ENCODE measurements at regions not wholly inside any gene's neighbourhood (a gene's known extent, or its start where the extent isn't known, plus 50 kb on each side); places are given as distances from the start of the nearest gene placed in this dataset.
"Not testable (repeated sequence)": the region's sequence is repeated elsewhere in the genome, so short reads cannot be mapped to it uniquely, and the experiment has no call there.

DNA sequence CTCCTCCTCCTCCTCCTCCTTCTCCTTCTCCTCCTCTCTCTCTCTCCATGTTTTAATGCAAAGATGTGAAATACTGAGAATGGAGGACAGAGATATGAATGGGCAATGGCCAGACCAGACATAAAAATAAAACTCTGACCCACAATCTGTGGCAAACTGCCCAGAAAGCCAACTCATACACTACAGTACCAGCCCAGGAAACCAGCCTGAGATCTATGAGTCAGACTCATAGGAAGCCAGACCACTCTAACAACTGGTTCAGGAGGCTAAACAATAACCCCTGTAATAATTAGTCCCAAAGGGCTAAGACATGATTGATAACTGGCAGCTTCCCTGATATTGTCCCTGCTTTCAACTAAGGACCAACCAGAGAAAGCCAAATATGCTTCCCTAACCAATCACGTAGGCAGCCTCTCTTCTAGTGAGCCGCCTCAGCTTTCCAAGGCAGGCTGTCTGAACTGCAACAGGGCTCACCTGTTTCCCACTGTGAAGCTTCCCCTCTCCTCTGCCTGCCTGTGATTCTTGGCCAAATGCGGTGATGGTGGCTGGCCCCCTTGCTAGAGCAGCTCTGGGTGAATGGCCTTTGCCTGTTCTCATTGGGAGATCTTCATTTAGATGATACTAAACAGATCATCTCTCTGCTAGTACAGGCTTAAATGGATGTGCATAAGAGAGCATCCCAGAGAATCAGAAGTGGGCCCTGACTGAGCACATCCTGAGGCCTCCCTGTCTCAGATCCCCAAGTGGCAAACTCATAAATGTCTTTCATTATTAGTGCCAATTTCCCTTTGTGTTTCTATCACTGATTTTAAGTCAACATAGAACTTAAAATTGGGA lies 817.6 kb downstream of the TNS3 start:
- intact Hi-C loops (cut with micrococcal nuclease) = no loop called here

DNA sequence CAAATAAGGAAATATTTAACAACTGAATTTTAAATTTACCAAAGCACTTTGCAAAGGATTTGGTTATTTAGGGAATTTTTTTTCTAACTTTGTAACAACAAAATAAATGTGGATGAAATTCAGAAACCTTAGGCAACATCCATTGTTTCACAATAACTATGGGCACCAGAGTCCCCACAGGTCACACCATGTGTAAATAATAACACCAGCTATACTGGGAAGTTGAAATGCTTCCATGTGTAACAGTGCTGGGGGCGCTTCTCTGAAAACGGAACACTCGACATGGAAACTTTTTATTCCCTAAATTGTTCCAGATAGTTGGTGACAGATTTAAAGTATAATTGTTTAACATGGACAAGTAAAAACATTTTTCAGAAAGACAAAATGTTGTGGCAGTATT lies 818.6 kb downstream of the TNS3 start:
- intact Hi-C loops (cut with micrococcal nuclease) = no loop called here

DNA sequence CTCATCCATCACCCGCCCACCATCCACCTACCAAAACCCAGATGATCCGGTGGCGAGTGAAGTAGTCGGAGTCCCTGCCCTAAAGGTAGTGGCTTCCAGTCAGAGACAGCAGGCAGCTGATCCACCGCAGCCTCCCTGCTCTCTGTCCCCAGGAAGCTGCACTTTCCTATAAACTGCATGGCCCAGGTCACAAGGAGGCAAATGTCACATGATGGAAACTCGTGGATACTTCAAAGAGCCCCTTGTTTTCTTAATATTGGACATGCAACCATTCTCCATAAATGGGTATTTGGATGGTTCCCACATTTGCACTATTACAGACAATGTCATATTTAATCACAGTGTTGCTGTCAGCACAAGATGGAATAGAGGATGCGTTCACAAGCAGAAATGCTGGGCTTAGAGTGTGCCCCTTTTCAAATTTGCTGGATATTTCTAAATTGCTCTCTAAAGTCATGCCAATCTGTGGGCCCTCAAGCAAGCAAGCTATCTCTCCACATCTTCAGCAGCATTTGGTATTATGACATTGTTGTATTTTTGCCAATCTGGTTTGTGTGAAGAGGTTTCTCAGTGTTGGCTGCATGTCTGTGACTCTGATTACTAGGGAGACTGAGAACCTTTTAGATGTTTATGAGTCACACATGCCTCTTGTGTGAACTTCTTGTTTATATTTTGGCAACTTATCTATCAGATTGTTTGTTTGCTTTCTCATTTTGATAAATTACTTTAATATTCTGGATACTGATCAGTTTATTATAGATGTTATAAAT lies 822.0 kb downstream of the TNS3 start:
- intact Hi-C loops (cut with micrococcal nuclease) = no loop called here

DNA sequence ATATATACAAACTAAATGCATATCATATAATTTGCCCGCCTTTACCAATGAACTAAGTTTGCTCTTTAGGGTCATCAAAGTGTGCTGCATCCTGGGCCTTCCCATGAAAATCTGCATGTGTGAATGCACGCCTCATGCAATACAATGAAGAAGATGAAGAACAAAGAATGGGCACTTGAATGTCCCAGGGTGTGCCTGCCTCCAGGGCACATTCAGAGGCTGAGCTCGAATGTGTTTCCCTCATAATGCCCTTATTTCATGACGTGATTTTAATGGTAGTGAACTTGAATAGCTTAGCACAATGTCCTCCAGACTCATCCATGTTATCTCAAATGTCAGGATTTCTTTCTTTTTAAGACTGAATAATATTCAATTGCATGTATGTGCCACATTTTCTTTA lies 824.9 kb downstream of the TNS3 start:
- intact Hi-C loops (cut with micrococcal nuclease) = no loop called here

DNA sequence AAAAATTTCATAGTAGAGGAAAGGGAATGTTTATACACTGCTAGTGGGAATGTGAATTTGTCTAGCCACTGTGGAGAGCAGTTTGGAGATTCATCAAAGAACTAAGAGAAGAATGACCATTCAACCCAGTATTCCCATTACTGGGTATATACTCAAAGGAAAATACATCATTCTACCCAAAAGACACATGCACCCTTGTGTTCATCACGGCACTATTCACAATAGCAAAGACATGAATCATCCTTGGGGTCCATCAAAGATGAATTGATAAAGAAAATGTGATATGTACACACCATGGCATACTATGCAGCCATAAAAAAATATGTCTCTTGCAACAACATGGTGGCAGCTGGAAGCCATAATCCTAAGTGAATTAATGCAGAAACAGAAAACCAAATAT lies 825.7 kb downstream of the TNS3 start:
- intact Hi-C loops (cut with micrococcal nuclease) = no loop called here

DNA sequence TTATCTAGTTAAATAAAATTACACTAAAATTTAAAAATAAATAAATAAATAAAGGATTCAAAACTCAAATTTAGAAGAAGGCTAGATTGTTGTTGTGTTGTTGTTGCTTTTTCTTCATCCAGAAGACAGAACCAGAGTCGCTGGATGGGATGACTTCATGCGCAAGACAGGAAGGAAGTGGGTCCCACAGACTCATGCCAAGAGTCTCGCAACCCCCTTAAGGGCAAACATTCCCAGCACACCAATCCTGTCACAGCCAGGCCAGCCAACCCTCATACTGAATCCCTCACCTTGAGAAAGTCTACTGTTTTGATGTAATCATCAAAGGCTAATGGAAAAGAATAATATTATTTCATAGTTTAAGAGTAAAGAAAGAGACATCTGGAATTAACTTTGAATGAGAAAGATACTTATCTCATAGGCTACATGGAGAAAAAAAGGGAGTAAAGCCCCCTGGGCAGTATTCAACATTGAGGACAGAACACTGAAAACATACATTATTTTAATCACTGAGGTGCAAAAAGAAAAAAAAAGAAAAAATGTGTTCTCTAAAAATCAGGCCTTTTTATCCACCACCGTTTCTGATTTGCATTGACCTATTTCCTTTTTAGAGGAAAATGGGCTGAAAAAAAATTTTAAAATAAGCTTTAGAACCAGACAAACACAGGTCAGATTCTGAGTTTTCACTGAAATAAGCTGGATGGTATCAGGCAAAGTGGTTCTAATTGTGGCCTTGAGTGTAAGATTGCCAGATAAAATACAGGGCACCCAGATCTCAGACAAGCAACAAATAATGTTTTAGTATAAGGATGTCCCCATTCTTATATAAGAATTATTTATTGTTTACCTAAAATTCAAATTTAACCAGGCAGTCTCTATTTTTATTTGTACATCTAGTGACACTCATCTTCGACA lies 826.5 kb downstream of the TNS3 start:
- intact Hi-C loops (cut with micrococcal nuclease) = no loop called here

DNA sequence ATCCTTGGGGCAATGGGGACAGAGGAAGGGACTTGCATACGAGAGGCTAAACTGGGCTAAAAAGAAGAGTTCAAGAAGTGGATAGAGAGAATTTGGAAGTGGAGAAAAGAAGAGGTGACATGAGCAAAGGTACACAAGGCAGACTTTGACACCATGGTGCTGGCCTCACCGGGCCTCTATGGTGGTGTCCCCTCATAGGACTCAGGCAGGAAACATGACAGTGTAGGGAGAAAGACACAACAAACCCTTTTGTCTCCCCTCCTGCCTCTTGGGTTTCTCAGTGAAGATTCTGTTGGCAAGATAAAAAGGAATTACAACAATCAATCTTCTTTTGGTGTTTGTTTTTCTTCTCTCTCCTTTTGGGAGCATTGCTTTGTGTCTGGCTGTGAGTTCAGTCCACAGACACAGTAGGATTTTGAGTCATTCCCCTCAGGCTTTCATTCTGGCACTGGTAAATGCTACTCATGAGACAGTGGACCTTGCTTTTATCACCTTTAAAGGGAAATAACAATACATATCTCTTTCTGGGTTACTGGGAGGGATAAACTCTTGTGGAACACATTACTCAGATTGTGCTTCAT lies 827.7 kb downstream of the TNS3 start:
- intact Hi-C loops (cut with micrococcal nuclease) = no loop called here

DNA sequence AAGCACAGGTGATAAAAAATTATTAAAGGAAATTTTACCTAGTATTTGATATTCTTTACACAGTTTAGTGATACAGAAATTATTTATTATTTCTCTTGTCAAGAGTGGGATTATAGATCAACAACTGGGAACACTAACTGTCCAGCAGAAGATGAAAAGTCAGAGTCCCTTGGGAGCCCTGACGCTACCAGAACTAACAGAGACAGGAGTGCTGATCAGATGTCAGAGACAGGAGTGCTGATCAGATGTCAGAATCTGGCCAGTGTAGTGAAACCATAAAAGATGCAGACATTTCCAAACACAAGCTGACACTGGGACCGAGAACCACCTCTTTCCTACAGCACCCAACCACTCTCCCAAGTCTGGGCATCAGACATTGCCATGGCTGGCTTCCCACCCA lies 828.2 kb downstream of the TNS3 start:
- intact Hi-C loops (cut with micrococcal nuclease) = no loop called here

DNA sequence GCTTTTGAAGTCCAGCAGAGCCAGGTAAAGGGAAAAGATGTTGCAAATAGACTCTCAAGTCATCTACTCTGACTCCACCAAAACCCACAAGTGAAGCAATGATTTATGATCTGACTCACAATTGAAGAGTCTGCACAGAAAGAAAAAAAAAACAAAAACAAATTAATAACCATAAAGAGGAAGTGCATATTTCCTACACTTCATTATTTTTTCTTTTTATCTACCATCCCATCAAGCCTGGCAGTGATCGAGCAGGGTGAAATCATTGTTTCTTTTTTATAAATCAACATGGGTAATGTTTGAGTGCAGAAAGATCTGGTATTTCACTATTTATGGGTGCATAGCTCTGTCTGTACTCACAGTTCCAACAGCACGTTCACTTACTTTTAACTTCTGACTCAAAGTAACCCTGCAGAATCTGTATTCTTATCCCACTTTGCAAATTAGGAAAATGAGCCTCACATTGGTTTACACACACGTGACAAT lies 829.0 kb downstream of the TNS3 start:
- intact Hi-C loops (cut with micrococcal nuclease) = no loop called here

DNA sequence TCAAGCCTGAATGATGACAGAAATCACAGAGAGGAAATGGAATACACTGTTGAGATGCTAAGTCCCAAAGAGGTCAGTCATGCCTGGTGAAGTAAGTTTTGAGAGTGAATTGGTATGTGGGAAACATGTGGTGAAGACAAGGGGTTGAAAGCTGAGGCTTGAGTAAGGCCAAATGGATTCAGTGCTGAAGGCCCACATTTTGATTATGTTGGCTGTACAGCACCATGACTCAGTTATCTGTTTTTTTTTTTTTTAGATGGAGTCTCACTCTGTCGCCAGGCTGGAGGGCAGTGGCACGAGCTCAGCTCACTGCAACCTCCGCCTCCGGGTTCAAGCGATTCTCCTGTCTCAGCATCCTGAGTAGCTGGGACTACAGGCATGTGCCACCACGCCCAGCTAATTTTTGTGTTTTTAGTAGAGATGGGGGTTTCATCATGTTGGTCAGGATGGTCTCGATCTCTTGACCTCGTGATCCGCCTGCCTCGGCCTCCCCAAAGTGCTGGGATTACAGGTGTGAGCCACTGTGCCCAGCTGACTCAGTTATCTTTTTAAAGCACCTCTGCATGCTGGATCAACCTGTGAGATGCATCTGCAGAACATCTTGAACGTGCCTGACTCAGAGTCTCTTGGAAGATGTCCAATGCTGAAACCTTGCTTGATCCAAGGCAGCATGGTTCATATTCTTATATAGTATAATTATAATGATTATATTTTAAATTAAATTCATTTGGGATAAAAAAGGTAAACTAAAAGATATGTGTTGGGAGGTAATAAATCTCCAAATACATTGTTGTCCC lies 829.8 kb downstream of the TNS3 start:
- intact Hi-C loops (cut with micrococcal nuclease) = not testable (repeated sequence)

DNA sequence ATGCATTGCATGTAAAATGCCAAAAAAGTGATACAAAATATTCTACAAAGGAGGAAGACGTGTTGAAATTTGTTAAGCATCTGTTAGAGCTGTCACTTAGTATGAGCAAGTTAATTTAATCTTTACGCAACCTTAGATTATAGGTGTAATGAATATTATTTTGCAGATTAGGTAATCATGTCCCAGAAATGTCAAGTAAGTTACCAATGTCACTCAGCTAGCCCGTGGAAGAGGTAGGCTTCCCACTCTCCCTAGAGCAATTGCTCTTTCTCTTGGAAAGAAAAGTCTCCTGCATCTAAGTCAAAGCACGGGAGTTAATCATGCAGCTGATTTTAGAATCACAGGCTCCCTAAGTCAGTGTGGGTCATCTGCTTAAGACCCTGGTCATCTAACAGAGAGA lies 830.4 kb upstream of the IGFBP3 start:
- intact Hi-C loops (cut with micrococcal nuclease) = no loop called here

DNA sequence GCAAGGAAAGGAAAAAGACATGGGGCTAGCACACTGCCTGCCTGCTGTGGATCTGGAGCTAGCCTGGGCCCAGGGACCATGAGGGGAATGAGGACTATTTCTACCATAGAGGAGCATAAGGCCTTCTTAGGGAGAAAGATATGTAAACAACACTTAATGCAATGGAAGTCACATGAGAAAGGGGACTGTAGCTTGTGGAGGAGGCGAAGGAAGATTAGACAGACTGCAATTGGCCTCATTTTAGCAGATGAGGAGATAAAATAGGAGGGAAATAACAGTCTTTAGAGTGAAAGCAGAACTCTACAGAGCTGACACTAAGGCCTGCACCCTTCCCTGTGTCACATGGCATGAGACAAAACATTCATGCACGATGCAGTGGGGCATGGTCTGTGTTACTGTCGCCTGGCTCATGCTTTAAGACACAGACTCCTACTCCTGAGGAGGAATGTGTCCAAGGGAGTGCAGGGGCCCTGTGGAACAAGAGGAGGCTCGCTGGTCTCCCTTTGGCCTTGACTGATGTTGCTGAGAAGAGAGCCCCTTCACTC lies 829.3 kb upstream of the IGFBP3 start:
- intact Hi-C loops (cut with micrococcal nuclease) = no loop called here

DNA sequence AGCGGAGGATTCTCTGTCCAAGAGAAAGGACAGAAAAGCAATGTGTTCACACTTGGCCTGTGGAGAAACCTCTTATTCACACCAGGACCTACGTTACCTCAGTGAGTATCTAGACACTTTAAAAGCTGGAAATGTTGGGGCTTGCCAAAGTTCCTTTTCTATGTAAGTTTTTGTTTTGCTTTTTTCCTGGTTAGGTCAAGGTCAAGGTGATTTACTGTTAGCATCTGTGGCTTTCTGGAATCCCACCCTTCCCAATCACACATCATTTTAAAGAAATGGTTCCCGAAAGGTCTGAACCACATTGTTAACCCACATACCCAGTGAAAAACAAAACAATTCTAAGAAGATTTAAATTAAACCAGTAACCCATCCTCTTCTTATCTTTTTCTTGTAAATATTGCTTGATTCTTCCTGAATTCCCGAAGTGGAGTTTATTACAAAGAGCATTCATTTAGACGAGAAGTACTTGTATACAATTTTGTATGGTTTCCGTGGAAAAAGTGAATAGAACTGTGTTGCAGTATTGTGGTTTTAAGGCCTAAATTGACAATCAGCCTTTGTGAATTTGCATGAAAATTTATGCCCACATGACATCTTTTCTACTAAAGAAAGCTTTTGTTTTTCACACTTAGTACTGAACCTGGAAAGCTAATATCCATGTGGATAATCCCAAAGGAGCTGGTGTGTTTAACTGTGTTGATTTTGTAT lies 827.0 kb upstream of the IGFBP3 start:
- intact Hi-C loops (cut with micrococcal nuclease) = no loop called here

DNA sequence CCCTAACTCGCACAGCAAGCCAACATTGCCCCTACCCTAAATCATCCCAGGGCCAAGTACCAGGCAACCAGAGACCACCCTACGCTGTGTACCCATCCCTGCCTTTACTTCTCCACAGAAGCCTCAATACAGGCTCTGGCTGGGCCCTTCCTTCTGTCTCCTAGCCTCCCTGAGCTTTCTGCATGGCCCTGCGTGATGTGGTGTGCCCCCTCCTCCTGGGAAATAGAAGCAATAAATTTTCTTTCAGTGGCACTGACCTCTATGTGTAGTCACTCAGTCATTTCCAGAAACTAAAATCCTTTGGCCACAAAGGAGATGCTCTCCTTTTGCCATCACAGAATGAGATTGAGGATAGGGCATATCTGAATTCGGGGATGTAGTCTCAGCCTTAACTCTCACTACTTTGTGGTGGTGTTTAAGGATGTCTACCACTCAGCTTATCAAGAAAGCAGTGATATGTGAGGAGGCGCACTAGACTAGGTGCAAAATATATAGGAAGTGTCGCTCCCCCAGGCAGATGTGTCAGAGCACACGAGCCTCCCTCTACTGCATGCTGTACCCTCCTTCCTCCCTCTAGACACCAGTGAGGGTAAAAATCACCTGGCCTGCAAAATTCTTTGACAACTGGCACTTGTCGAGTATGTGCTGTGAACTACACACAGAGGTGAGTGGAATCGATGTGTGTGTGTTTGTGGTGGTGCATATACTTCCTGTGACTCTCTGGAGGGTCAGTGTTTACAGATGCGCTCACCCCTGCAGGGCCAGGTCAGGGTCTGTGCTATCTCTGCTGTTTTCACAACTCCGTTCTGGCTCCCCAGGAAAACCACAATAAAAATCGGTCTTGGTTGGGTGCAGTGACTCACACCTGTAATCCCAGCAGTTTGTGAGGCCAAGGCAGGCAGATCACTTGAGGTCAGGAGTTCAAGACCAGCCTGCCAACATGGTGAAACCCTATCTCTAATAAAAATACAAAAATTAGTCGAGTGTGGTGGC lies 825.9 kb upstream of the IGFBP3 start:
- intact Hi-C loops (cut with micrococcal nuclease) = no loop called here

DNA sequence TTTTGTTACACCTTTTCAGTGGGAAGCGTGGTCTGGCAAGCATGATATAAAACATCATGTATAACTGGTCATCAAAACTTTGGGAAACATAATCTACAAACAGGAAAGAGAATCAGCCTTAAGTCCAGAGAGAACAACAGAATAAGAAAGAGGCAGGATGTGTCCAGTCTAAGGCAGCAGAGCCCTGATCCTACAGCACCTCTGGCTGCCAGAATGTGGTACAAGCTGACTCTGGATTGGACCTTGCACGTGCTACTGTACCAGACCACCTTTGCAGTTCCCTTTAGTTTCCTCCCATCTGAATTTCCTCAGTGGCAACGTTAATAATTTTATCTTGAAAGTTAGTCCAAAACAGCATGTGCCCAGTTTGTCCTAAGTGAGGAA lies 824.6 kb upstream of the IGFBP3 start:
- intact Hi-C loops (cut with micrococcal nuclease) = no loop called here

DNA sequence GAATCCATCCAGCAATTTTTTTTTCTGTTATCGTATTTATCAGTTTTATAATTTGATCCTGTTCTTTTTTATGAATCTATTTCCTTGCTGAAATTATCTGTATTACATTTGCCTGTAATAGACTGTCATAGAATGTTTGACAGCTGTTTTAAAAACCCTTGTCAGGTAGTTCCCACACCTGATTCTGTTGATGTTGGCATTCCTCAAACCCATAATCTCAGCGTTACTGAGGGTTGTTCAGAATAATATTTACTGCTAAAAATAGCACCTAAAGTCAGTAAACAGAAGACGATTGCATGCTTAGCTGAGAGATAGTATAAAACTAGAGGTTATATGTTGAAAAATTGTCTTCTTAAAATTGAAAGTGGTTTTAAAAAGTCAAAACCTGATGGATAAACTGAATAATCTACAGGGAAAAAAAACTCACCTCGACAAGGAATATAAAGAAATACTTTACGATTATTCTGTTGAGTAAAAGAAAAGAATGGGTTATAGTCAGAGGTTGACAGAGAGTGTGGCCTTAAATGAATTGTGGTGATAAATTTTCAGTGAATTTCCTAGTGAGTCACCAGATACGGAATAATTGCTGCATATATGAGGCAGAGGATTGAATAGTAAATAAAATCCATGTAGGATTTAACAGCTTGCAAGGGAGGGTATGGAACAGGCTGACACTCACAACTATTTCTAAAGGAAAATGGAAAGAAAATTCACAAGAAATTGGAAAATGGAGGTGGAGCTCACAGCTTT lies 824.1 kb upstream of the IGFBP3 start:
- intact Hi-C loops (cut with micrococcal nuclease) = no loop called here

DNA sequence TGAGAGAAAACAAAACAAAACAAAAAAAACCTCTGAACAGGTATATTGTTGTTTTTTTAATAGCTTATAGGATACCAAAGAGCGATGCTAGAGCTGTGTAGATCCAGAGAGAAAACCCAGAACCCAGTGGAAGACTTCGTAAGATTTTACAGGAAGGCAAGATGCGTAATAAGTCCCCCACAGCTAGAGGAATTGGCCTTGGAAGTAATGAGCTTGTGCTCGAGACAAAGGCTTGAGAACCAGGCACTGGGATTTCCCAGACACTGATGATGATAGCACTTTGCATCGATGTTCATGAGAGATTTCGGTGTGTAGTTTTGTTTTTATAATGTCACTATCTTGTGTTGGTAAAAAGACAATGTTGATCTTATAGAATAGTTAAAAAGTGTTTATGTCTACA lies 821.5 kb upstream of the IGFBP3 start:
- intact Hi-C loops (cut with micrococcal nuclease) = no loop called here

All from T-helper 2 cell treated with Interferon-gamma antibody and Interleukin-4, amounts not matched to agents 100 ng/mL and 5 ng/mL, for 36 hours (primary cell).